Natural killer cell (primary cell): ENCODE measurements at regions not wholly inside any gene's neighbourhood (a gene's known extent, or its start where the extent isn't known, plus 50 kb on each side); places are given as distances from the start of the nearest gene placed in this dataset.
"Not testable (repeated sequence)": the region's sequence is repeated elsewhere in the genome, so short reads cannot be mapped to it uniquely, and the experiment has no call there.

ENCODE experiments used
- ATAC-seq, 3 donors: fragments of 150-1000 bp in 2 of 3; fragments of 200-7000 bp in 1 of 3; cut with Tn5 transposase; 1 replicate in 1 of 3; 2 replicates in 2 of 3; pipeline ENCODE4 v1.10.0; 2021; ENCODE audit warnings: mild to moderate bottlenecking in 2 of 3, moderate library complexity in 2 of 3
- DNase-seq, 2 donors: peaks; one replicate each; pipeline versions ENCODE4 v3.0.0 to v3.0.0-alpha.2; 2013 to 2021; ENCODE audit warnings: mixed read lengths in 1 of 2
- H3K27ac ChIP-seq: one replicate; pipeline ENCODE4 v1.5.1; 2013; ENCODE audit warnings: mild to moderate bottlenecking, low read length
- H3K27me3 ChIP-seq: one replicate; pipeline ENCODE4 v1.6.1; 2013; ENCODE audit warnings: low read length; ENCODE audit not compliant: control insufficient read depth, insufficient read depth
- H3K36me3 ChIP-seq: one replicate; pipeline ENCODE4 v1.6.1; 2013; ENCODE audit warnings: low read length; ENCODE audit not compliant: control insufficient read depth, insufficient read depth
- H3K4me1 ChIP-seq: one replicate; pipeline ENCODE4 v1.6.1; 2013; ENCODE audit warnings: low read length; ENCODE audit not compliant: control insufficient read depth, insufficient read depth
- H3K4me3 ChIP-seq: one replicate; pipeline ENCODE4 v1.5.1; 2013; ENCODE audit warnings: low read length
- H3K9me3 ChIP-seq: one replicate; pipeline ENCODE4 v1.6.1; 2013; ENCODE audit warnings: low read length; ENCODE audit not compliant: control insufficient read depth, insufficient read depth
- H3K27ac Mint-ChIP-seq, 2 donors: one replicate each; pipeline ENCODE4 v1.8.0; 2022; ENCODE audit warnings: mild to moderate bottlenecking in 2 of 2, mixed read lengths in 2 of 2, moderate library complexity in 1 of 2
- H3K27me3 Mint-ChIP-seq, 2 donors: one replicate each; pipeline ENCODE4 v1.8.0; 2022; ENCODE audit warnings: low read depth in 2 of 2, mixed read lengths in 2 of 2
- H3K36me3 Mint-ChIP-seq: one replicate; pipeline ENCODE4 v1.8.0; 2022; ENCODE audit warnings: mixed read lengths
- H3K4me1 Mint-ChIP-seq, 2 donors: one replicate each; pipeline ENCODE4 v1.8.0; 2022; ENCODE audit warnings: mixed read lengths in 2 of 2
- H3K4me3 Mint-ChIP-seq: one replicate; pipeline ENCODE4 v1.8.0; 2022; ENCODE audit warnings: mild to moderate bottlenecking, moderate library complexity, mixed read lengths
- H3K9me3 Mint-ChIP-seq, 2 donors: one replicate each; pipeline ENCODE4 v1.8.0; 2022; ENCODE audit warnings: mixed read lengths in 2 of 2
- WGBS: methylation state at CpG from one replicate; pipeline ENCODE4 v1.1.7; 2013; ENCODE audit warnings: missing lambda C conversion rate; ENCODE audit not compliant: insufficient coverage; 5-methylcytosine and 5-hydroxymethylcytosine counted together
- intact Hi-C: fragments of 100-400 bp; cut with micrococcal nuclease; formaldehyde crosslinking; loops from one replicate; pipeline ENCODE4 v1.14.2; 2022
- TF ChIP-seq, protein P1 (sequence below): fragments of 200-600 bp; IDR thresholded peaks from one replicate; pipeline ENCODE4 v1.8.0; 2022; ENCODE audit warnings: antibody characterized with exemption

DNA sequence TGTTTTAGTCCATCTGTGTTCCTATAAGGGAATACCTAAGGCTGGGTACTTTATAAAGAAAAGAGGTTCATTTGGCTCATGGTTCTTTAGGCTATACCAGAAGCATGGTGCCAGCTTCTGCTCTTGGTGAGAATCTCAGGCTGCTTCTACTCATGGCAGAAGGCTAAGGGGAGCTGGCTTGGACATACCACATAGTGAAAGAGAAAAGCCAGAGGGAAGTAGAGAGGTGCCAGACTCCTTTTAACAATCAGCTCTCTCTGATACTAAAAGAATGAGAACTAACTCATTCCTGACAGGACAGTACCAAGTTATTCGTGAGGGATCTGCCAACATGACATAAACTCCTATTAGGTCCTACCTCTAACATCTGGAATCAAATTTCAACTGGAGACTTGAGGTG is 1250.2 kb upstream of the CNTN5 start:
- 76% methylated on average over 1 of the region's 1 CpG for WGBS
- no peak overlapping the region for H3K4me3 Mint-ChIP-seq
- intact Hi-C loops = no loop called here

DNA sequence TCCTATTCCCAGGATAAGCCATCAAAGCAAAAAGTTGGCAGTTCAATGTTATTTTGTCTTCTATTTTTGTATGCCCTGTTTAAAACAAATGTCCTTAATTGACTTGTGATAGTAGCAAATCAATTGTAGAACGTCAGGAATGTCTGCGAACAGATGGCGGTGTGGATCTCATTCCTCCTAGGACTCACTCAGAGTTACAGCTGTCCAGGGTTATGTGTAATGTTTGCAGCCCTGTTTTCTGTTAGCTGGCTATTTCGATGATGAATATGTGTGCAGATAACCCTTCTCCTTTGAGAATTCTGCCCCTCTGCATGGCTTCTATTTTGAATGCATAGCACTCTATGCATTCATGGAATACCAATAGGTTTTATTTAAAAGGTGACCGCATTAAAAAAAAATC is 1248.0 kb upstream of the CNTN5 start:
- no peaks in the 10 kb centered on the region for H3K4me1 ChIP-seq
- intact Hi-C loops = no loop called here
- peaks cover 12% of the 10 kb centered on the region for H3K9me3 ChIP-seq
- TF ChIP-seq, protein P1, sequence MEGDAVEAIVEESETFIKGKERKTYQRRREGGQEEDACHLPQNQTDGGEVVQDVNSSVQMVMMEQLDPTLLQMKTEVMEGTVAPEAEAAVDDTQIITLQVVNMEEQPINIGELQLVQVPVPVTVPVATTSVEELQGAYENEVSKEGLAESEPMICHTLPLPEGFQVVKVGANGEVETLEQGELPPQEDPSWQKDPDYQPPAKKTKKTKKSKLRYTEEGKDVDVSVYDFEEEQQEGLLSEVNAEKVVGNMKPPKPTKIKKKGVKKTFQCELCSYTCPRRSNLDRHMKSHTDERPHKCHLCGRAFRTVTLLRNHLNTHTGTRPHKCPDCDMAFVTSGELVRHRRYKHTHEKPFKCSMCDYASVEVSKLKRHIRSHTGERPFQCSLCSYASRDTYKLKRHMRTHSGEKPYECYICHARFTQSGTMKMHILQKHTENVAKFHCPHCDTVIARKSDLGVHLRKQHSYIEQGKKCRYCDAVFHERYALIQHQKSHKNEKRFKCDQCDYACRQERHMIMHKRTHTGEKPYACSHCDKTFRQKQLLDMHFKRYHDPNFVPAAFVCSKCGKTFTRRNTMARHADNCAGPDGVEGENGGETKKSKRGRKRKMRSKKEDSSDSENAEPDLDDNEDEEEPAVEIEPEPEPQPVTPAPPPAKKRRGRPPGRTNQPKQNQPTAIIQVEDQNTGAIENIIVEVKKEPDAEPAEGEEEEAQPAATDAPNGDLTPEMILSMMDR = no peak
- Mint-ChIP-seq H3K36me3 (peaks cover 1% of the 10 kb centered on the region), H3K4me1 (no peaks in the 10 kb centered on the region), H3K27ac (no peak overlapping the region), H3K4me3 (no peak overlapping the region), H3K9me3 (peaks cover 7 to 14% of the 10 kb centered on the region in 2 donors), H3K27me3 (no peaks in the 10 kb centered on the region)
- no peaks in the 10 kb centered on the region for H3K27me3 ChIP-seq
- no peak overlapping the region for H3K4me3 ChIP-seq
- DNase-seq = no peak
- no peaks in the 10 kb centered on the region for H3K36me3 ChIP-seq
- no peak for ATAC-seq
- H3K27ac ChIP-seq = no peak overlapping the region
- WGBS = 78% methylated on average over 4 of the region's 5 CpGs

More for the DNA sequence above, 1250.2 kb upstream of the CNTN5 start:
- Histone ChIP-seq H3K9me3 (peaks cover 9% of the 10 kb centered on the region), H3K27ac (no peak overlapping the region), H3K4me1 (no peaks in the 10 kb centered on the region), H3K4me3 (no peak overlapping the region), H3K36me3 (no peaks in the 10 kb centered on the region), H3K27me3 (no peaks in the 10 kb centered on the region)
- no peaks in the 10 kb centered on the region for H3K4me1 Mint-ChIP-seq
- TF ChIP-seq, protein P1 = no peak
- H3K27me3 Mint-ChIP-seq = no peaks in the 10 kb centered on the region
- H3K36me3 Mint-ChIP-seq = no peaks in the 10 kb centered on the region
- peaks cover 2 to 9% of the 10 kb centered on the region in 2 donors for H3K9me3 Mint-ChIP-seq
- ATAC-seq = no peak
- no peak overlapping the region for H3K27ac Mint-ChIP-seq
- DNase-seq = no peak

DNA sequence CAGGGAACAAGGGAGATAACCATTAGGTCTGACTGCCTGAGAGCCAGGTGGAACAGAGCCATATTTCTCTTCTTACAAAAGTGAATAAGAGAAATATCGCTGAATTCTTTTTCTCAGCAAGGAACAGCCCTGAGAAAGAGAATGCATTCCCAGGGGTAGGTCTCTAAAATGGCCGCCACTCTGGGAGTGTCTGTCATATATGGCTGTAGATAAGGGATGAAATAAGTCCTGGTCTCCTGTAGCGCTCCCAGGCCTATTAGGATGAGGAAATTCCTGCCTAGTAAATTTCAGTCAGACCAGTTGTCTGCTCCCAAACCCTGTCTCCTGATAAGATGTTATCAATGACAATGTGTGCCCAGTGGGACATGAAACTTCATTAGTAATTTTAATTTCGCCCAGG is 1236.4 kb upstream of the CNTN5 start:
- H3K36me3 Mint-ChIP-seq = peaks cover 25% of the 10 kb centered on the region
- intact Hi-C loops, H3K27me3 ChIP-seq, H3K27ac ChIP-seq, H3K4me1 ChIP-seq, H3K27me3 Mint-ChIP-seq, H3K27ac Mint-ChIP-seq, H3K4me3 Mint-ChIP-seq, ATAC-seq, H3K4me3 ChIP-seq, H3K36me3 ChIP-seq, H3K4me1 Mint-ChIP-seq, DNase-seq: not testable (repeated sequence)
- WGBS = 99% methylated on average over 4 of the region's 4 CpGs
- H3K9me3 ChIP-seq = peaks cover 12% of the 10 kb centered on the region
- H3K9me3 Mint-ChIP-seq = peaks cover 21 to 35% of the 10 kb centered on the region in 2 donors

DNA sequence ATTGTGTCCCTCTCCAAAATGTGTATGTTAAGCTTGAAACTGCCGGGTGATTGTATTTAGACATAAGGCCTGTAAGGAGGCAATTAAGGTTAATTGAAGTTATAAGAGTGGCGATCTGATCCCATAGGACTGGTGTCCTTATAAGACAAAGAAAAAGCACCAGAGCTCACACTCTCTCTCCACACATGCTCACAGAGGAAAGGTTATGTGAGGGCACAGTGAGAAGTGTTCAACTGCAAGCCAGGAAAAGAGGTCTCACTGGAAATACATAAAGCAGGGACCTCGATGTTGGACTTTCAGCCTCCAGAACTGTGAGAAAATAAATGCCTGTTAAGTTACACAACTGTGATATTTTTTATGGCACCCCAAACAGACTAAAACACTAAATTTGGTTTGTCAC is 1233.8 kb upstream of the CNTN5 start:
- WGBS = 84% methylated on average over 2 of the region's 3 CpGs
- H3K27ac Mint-ChIP-seq = no peak overlapping the region

More for the DNA sequence above, 1233.8 kb upstream of the CNTN5 start:
- Mint-ChIP-seq H3K36me3 (peaks cover 32% of the 10 kb centered on the region), H3K4me3 (no peak overlapping the region), H3K9me3 (peaks cover 23 to 37% of the 10 kb centered on the region in 2 donors), H3K4me1 (no peaks in the 10 kb centered on the region), H3K27me3 (no peaks in the 10 kb centered on the region)
- Histone ChIP-seq H3K27ac (no peak overlapping the region), H3K9me3 (peaks cover 12% of the 10 kb centered on the region), H3K4me3 (no peak overlapping the region), H3K4me1 (no peaks in the 10 kb centered on the region), H3K36me3 (no peaks in the 10 kb centered on the region), H3K27me3 (no peaks in the 10 kb centered on the region)
- ATAC-seq (no peak), DNase-seq (no peak)
- intact Hi-C loops = no loop called here
- TF ChIP-seq, protein P1 = no peak
